ENCODE measurements at regions not wholly inside any gene's neighbourhood (a gene's known extent, or its start where the extent isn't known, plus 50 kb on each side); places are given as distances from the start of the nearest gene placed in this dataset.
A peak's percentile ranks its signal among the peaks of the same experiment; 100 is the strongest.

DNA sequence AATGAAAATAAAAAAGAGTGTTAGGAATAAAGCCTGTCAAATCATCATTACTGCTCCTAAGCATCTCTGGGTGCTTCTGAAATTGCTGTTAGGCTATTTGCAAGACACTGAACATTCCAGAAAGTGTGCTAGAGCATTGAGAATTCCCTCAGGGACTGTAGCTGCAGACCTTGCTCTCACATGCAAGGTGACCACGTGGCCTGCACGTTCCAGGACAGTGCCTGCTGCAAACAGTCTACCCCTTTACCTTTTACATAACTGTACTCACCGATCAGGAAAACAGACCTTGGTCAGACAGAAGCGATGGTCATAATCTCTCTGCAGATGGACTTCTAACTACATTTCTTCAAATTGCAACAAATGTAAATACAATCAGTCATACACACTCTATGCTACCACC lies 164.5 kb downstream of the PSMG1 start:
- Histone ChIP-seq H3K36me3 (ENCODE audit: control insufficient read depth in 3 of 3, insufficient read depth in 3 of 3, low read length in 3 of 3) (no peaks in the 10 kb centered on the region), H3K27me3 (ENCODE audit: control insufficient read depth in 3 of 3, insufficient read depth in 3 of 3, low read length in 3 of 3) (no peaks in the 10 kb centered on the region), H3K9ac (ENCODE audit: low read depth in 1 of 3, low read length in 3 of 3) (no peak overlapping the region), H3K9me3 (ENCODE audit: control insufficient read depth in 3 of 3, low read length in 3 of 3) (no peaks in the 10 kb centered on the region), H3K4me3 (ENCODE audit: low read length in 3 of 3) (no peak overlapping the region), H3K4me1 (ENCODE audit: control insufficient read depth in 3 of 3, insufficient read depth in 3 of 3, low read length in 3 of 3) (peaks cover 20 to 26% (median 25%) of the 10 kb centered on the region in 3 donors), H3K27ac (ENCODE audit: low read depth, low read length) (no peak overlapping the region)

DNA sequence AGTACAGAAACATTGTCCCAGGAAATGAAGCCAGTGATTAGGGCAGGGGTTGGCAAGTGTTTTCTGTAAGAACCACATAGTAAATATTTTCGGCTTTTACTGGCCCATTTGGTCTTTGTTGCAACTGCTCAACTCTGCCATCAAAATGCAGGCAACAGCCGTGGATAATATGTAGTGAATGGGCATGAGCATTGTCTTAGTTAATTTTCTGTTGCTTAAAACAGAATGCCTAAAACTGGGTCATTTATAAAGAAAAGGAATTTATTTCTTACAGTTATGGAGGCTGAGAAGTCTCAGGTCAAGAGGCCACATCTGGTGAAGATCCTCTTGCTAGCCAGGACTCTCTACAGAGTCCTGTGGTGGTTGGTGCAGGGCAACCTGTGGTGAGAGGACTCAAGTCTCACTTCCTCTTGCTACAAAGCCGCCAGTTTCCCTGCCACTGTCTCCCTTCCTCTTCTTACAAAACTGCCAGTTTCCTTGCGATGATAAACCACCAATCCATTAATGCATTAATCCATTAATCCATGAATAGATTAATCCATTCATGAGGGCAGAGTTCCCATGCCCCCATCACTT lies 166.4 kb downstream of the PSMG1 start:
- no peaks in the 10 kb centered on the region for H3K27me3 ChIP-seq (ENCODE audit: control insufficient read depth in 3 of 3, insufficient read depth in 3 of 3, low read length in 3 of 3)
- no peak overlapping the region for H3K4me3 ChIP-seq (ENCODE audit: low read length in 3 of 3)
- peaks cover 3 to 8% (median 7%) of the 10 kb centered on the region in 3 donors for H3K4me1 ChIP-seq (ENCODE audit: control insufficient read depth in 3 of 3, insufficient read depth in 3 of 3, low read length in 3 of 3)
- no peaks in the 10 kb centered on the region for H3K36me3 ChIP-seq (ENCODE audit: control insufficient read depth in 3 of 3, insufficient read depth in 3 of 3, low read length in 3 of 3)
- no peak overlapping the region for H3K9ac ChIP-seq (ENCODE audit: low read depth in 1 of 3, low read length in 3 of 3)
- no peak overlapping the region for H3K27ac ChIP-seq (ENCODE audit: low read depth, low read length)
- no peaks in the 10 kb centered on the region for H3K9me3 ChIP-seq (ENCODE audit: control insufficient read depth in 3 of 3, low read length in 3 of 3)

DNA sequence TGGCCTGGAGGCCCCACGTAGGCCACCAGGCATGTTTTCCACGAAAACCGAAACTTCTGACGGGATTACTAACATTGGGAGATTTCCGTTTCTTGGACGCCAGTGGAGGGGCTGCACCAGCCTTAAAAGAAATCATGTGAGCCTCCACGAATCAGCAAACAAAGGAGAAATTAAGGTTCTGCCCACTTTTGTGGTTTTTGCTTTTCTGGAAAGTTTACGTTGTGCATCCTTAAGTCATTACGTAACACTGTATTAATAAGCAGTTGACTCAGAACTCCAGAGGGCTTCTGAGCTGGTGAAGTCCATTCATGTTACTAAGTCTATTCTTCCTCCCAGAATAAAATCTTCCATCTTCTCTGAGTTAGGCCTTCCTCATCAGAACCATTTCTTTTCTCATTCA lies 168.5 kb downstream of the PSMG1 start:
- no peak overlapping the region for H3K9ac ChIP-seq (ENCODE audit: low read depth in 1 of 3, low read length in 3 of 3)
- H3K27me3 ChIP-seq (ENCODE audit: control insufficient read depth in 3 of 3, insufficient read depth in 3 of 3, low read length in 3 of 3), result no peaks in the 10 kb centered on the region
- H3K9me3 ChIP-seq (ENCODE audit: control insufficient read depth in 3 of 3, low read length in 3 of 3), result no peaks in the 10 kb centered on the region
- no peak overlapping the region for H3K27ac ChIP-seq (ENCODE audit: low read depth, low read length)
- peaks cover 0 to 9% (median 2%) of the 10 kb centered on the region in 3 donors for H3K4me1 ChIP-seq (ENCODE audit: control insufficient read depth in 3 of 3, insufficient read depth in 3 of 3, low read length in 3 of 3)
- no peaks in the 10 kb centered on the region for H3K36me3 ChIP-seq (ENCODE audit: control insufficient read depth in 3 of 3, insufficient read depth in 3 of 3, low read length in 3 of 3)
- H3K4me3 ChIP-seq (ENCODE audit: low read length in 3 of 3), result no peak overlapping the region

DNA sequence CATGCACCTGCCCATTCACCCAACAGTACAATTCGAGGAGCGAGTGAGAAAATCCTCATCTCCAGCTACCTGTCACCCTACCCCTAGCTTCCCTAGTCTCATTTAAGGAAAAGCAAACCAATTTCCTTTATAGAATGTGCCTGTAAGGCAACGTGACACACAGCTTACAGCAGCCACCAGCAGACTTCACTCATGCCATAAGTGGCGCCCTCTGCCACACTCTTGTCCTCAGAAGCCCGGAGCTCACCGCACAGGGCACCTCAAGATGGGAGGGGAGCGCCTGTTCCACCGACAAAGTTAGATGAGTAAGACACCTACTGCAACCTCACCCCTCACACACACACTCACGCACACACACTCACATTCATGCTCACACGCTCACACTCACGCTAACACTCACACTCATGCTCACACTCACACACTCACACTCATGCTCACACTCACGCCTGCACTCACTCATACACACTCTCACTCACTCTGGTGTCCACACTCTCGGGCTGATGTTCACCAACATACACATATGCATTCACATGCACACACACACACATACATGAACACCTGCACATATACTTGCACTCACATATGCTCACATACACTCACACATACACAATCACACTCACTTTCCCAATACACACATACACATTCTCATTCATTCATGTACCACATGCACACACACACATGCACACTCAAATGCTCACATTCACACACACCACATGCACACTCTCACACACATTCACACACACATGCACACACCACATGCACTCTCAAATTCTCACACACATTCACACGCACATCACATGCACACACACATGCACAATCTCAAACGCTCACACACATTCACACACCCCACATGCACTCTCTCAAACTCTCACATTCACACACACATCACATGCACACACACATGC lies 170.7 kb downstream of the PSMG1 start:
- Histone ChIP-seq H3K9ac (ENCODE audit: low read depth in 1 of 3, low read length in 3 of 3) (no peak overlapping the region), H3K27ac (ENCODE audit: low read depth, low read length) (no peak overlapping the region), H3K36me3 (ENCODE audit: control insufficient read depth in 3 of 3, insufficient read depth in 3 of 3, low read length in 3 of 3) (no peaks in the 10 kb centered on the region), H3K27me3 (ENCODE audit: control insufficient read depth in 3 of 3, insufficient read depth in 3 of 3, low read length in 3 of 3) (no peaks in the 10 kb centered on the region), H3K4me3 (ENCODE audit: low read length in 3 of 3) (no peak overlapping the region), H3K4me1 (ENCODE audit: control insufficient read depth in 3 of 3, insufficient read depth in 3 of 3, low read length in 3 of 3) (peaks cover 0 to 11% (median 2%) of the 10 kb centered on the region in 3 donors), H3K9me3 (ENCODE audit: control insufficient read depth in 3 of 3, low read length in 3 of 3) (no peaks in the 10 kb centered on the region)

DNA sequence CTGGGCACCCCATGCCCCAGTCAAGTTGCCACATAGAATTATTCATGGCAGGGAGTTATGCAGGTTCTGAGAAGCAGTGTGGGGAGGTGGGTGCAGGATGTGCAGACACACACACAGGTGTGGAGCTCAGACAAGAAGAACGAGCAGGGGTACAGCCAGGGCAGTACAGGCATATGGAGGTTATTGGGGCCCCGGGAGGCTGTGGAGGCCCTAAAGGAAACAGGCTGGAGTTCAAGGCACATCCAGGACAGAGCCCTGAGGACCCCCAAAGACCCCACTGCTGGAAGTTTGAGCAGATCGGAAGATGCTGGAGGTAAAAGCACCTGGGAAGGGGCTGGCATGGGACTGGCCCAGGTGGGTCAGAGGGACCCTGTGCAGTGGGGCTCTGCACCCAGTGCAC lies 171.3 kb downstream of the PSMG1 start:
- H3K4me1 ChIP-seq (ENCODE audit: control insufficient read depth in 3 of 3, insufficient read depth in 3 of 3, low read length in 3 of 3), result peaks cover 0 to 13% (median 7%) of the 10 kb centered on the region in 3 donors
- no peak overlapping the region for H3K9ac ChIP-seq (ENCODE audit: low read depth in 1 of 3, low read length in 3 of 3)
- H3K9me3 ChIP-seq (ENCODE audit: control insufficient read depth in 3 of 3, low read length in 3 of 3), result no peaks in the 10 kb centered on the region
- H3K36me3 ChIP-seq (ENCODE audit: control insufficient read depth in 3 of 3, insufficient read depth in 3 of 3, low read length in 3 of 3), result no peaks in the 10 kb centered on the region
- H3K4me3 ChIP-seq (ENCODE audit: low read length in 3 of 3), result no peak overlapping the region
- no peak overlapping the region for H3K27ac ChIP-seq (ENCODE audit: low read depth, low read length)
- H3K27me3 ChIP-seq (ENCODE audit: control insufficient read depth in 3 of 3, insufficient read depth in 3 of 3, low read length in 3 of 3), result no peaks in the 10 kb centered on the region

DNA sequence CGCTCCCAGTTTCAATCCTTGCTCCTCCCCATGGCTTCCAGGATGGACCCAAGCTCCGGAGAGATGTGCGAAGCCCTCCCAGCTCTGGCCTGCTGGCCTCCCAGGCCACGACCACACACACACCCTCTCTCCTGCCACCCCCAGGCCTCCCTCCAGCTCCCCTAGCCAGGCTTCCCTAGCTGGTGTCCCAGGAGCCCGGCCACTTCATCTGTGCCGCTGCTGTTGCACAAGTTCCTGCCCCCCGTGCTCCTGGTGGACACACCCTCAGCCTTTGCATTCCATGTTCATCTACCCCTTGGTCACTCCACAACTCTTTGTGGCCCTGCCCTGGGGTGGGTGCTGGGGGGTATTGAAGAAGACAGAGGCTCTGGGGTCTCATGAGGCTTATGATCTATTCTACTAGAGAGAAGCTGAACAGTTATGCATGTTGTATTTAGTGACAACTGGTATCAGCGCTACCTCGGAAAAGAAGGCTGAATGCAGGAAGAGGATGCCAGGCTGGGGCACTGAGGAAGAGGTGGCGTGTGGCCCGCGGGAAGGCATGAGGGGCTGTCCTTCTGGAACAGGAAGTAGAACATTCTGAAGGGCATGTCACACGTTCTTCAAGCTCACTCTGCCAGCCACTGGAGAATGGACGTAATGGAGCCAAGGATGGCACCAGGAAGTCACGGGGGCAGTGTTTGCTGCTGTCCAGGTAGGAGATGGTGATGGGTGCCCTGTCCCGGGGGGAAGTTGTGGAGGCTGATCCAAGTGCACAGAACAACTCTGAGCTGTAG lies 172.4 kb downstream of the PSMG1 start:
- Histone ChIP-seq H3K9me3 (ENCODE audit: control insufficient read depth in 3 of 3, low read length in 3 of 3) (no peaks in the 10 kb centered on the region), H3K4me1 (ENCODE audit: control insufficient read depth in 3 of 3, insufficient read depth in 3 of 3, low read length in 3 of 3) (peaks cover 8 to 18% (median 12%) of the 10 kb centered on the region in 3 donors), H3K4me3 (ENCODE audit: low read length in 3 of 3) (no peak overlapping the region), H3K27ac (ENCODE audit: low read depth, low read length) (no peak overlapping the region), H3K9ac (ENCODE audit: low read depth in 1 of 3, low read length in 3 of 3) (no peak overlapping the region), H3K27me3 (ENCODE audit: control insufficient read depth in 3 of 3, insufficient read depth in 3 of 3, low read length in 3 of 3) (no peaks in the 10 kb centered on the region), H3K36me3 (ENCODE audit: control insufficient read depth in 3 of 3, insufficient read depth in 3 of 3, low read length in 3 of 3) (no peaks in the 10 kb centered on the region)

DNA sequence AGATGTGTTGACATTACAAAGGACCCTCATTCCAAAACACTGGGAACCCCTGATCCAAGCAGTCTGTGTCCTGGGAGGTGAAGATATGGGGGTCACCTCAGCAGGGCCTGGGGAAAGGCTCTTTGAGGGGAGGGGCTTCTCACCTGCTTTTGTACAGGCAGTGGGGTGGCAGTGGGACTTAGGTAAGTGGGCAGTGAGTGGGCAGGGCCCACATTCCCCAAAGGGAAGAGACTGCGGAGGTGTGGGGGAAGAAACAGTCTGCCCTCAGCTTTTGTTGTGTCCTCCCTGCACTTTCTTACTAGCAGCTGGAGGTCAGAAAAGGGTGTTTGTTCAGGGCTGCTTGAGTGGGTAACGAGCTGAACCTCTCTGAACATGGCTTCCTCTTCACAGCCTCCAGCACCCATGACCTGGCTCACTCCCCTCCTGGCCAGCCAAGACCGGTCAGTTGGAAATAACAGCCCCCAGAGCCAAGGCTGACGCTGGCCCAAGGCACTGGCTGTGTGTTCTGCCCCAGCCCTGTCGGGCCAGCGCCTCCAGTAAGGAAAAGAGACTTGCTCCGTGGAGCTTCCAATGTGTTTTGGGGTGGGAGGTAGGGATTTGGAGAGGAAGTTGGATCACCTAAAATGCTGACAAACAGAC lies 173.5 kb downstream of the PSMG1 start:
- Histone ChIP-seq H3K4me1 (ENCODE audit: control insufficient read depth in 3 of 3, insufficient read depth in 3 of 3, low read length in 3 of 3) (peaks cover 13 to 25% (median 16%) of the 10 kb centered on the region in 3 donors), H3K9ac (ENCODE audit: low read depth in 1 of 3, low read length in 3 of 3) (no peak overlapping the region), H3K4me3 (ENCODE audit: low read length in 3 of 3) (no peak overlapping the region), H3K9me3 (ENCODE audit: control insufficient read depth in 3 of 3, low read length in 3 of 3) (no peaks in the 10 kb centered on the region), H3K27me3 (ENCODE audit: control insufficient read depth in 3 of 3, insufficient read depth in 3 of 3, low read length in 3 of 3) (no peaks in the 10 kb centered on the region), H3K36me3 (ENCODE audit: control insufficient read depth in 3 of 3, insufficient read depth in 3 of 3, low read length in 3 of 3) (no peaks in the 10 kb centered on the region), H3K27ac (ENCODE audit: low read depth, low read length) (no peak overlapping the region)

DNA sequence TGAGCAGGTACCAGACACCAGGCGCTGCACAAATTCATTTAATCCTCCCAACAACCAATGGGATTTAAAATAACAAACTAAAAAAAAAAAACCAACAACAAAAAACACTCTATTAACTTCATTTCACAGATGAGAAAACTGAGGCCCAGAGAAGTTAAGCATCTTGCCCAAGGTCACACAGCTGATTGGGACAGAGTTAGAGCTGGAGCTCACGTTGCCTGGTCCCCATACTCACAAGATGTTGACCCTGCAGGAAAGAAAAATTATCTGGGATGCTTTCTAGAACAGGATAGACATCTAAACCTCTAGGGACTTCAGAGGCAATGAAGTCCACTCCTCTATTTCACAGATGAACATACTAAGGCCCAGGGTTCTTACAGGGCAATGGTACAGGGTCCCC lies 175.3 kb downstream of the PSMG1 start:
- H3K9ac ChIP-seq (ENCODE audit: low read depth in 1 of 3, low read length in 3 of 3), result no peak overlapping the region
- H3K36me3 ChIP-seq (ENCODE audit: control insufficient read depth in 3 of 3, insufficient read depth in 3 of 3, low read length in 3 of 3), result no peaks in the 10 kb centered on the region
- peaks cover 20 to 38% (median 28%) of the 10 kb centered on the region in 3 donors for H3K4me1 ChIP-seq (ENCODE audit: control insufficient read depth in 3 of 3, insufficient read depth in 3 of 3, low read length in 3 of 3)
- no peak overlapping the region for H3K4me3 ChIP-seq (ENCODE audit: low read length in 3 of 3)
- H3K9me3 ChIP-seq (ENCODE audit: control insufficient read depth in 3 of 3, low read length in 3 of 3), result no peaks in the 10 kb centered on the region
- H3K27ac ChIP-seq (ENCODE audit: low read depth, low read length), result peak overlapping the region; percentile 82
- no peaks in the 10 kb centered on the region for H3K27me3 ChIP-seq (ENCODE audit: control insufficient read depth in 3 of 3, insufficient read depth in 3 of 3, low read length in 3 of 3)

DNA sequence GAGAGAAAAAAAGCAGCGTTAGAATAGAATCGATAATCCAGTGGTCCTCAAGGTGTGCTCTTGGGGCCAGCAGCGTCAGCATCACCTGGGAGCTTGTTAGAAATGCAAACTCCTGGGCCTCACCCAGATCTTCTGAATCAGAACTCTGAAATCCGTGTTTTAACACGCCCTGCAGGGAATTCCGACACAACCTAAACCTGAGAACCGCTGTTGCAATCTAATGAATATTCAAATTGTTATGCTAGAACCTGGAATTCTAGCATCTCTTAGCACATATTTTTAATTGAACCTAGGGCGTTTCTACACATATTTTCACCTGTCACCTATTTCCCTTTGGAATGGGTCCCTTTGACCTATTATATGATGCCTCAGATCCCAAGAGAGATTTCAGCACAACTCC lies 175.7 kb downstream of the PSMG1 start:
- H3K9me3 ChIP-seq (ENCODE audit: control insufficient read depth in 3 of 3, low read length in 3 of 3), result no peaks in the 10 kb centered on the region
- no peaks in the 10 kb centered on the region for H3K36me3 ChIP-seq (ENCODE audit: control insufficient read depth in 3 of 3, insufficient read depth in 3 of 3, low read length in 3 of 3)
- no peak overlapping the region for H3K4me3 ChIP-seq (ENCODE audit: low read length in 3 of 3)
- H3K4me1 ChIP-seq (ENCODE audit: control insufficient read depth in 3 of 3, insufficient read depth in 3 of 3, low read length in 3 of 3), result peaks cover 20 to 38% (median 30%) of the 10 kb centered on the region in 3 donors
- no peaks in the 10 kb centered on the region for H3K27me3 ChIP-seq (ENCODE audit: control insufficient read depth in 3 of 3, insufficient read depth in 3 of 3, low read length in 3 of 3)
- no peak overlapping the region for H3K9ac ChIP-seq (ENCODE audit: low read depth in 1 of 3, low read length in 3 of 3)
- H3K27ac ChIP-seq (ENCODE audit: low read depth, low read length), result peak overlapping the region; percentile 82
